ENCODE measurements at regions not wholly inside any gene's neighbourhood (a gene's known extent, or its start where the extent isn't known, plus 50 kb on each side); places are given as distances from the start of the nearest gene placed in this dataset.

DNA sequence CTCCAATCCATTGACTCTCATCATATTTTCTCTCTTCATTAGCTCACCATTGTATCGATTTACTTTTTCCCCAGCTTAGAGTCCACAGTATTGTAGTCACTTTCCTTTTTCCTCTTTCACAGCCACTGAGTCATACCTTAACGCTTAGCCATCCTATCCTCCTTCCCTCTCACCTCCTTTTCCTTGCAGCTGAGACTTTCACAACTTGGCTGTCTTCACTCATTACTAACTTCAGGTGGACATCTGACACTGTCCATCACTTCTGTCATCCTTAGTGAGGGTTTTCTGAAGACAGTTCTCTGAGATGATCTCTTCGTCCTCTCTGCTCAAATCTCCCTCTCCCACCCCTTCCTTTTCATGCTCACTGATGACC lies 70.5 kb upstream of the ESX1 start:
- H3K27ac Mint-ChIP-seq (ENCODE audit: unreplicated experiment), result peak overlapping the region; percentile 95
- H3K4me3 Mint-ChIP-seq (ENCODE audit: unreplicated experiment), result no peak overlapping the region
- H2AFZ ChIP-seq (ENCODE audit: low read depth, low read length), result no peak overlapping the region
- no peaks in the 10 kb centered on the region for H3K27me3 ChIP-seq (ENCODE audit: insufficient read depth, low read length)
- peak overlapping the region; percentile 40 for H3K4me2 ChIP-seq (ENCODE audit: low read length)
- no peak overlapping the region for H3K4me3 ChIP-seq (ENCODE audit: insufficient read depth, low read depth, low read length)
- FAIRE-seq (peak; percentile 97), DNase-seq (ENCODE audit: low read depth) (peak; percentile 40)
- H3K27me3 Mint-ChIP-seq (ENCODE audit: low read depth, unreplicated experiment), result no peaks in the 10 kb centered on the region
- no peak for TF ChIP-seq CTCF (IDR thresholded peaks at IDR 0.05; ENCODE audit: insufficient read depth, low read depth, low read length)
- no peak for TF ChIP-seq EZH2 (IDR thresholded peaks at IDR 0.05; ENCODE audit: insufficient read depth, low read length)
- H3K79me2 ChIP-seq (ENCODE audit: insufficient read depth, low read length), result no peaks in the 10 kb centered on the region
- H3K27ac ChIP-seq (ENCODE audit: low read depth, low read length), result no peak overlapping the region
- peaks cover 18% of the 10 kb centered on the region for H3K4me1 Mint-ChIP-seq (ENCODE audit: low read depth, unreplicated experiment)
- H3K9me3 ChIP-seq (ENCODE audit: insufficient read depth, low read depth, low read length), result no peaks in the 10 kb centered on the region
- no peak overlapping the region for H3K9ac ChIP-seq (ENCODE audit: low read length)
- H3K36me3 Mint-ChIP-seq (ENCODE audit: low read depth, unreplicated experiment), result no peaks in the 10 kb centered on the region
- no peaks in the 10 kb centered on the region for H4K20me1 ChIP-seq (ENCODE audit: insufficient read depth, low read length)
- no peaks in the 10 kb centered on the region for H3K36me3 ChIP-seq (ENCODE audit: insufficient read depth, low read length)
- no peaks in the 10 kb centered on the region for H3K9me3 Mint-ChIP-seq (ENCODE audit: unreplicated experiment)
- peaks cover 11% of the 10 kb centered on the region for H3K4me1 ChIP-seq (ENCODE audit: insufficient read depth, low read length)

DNA sequence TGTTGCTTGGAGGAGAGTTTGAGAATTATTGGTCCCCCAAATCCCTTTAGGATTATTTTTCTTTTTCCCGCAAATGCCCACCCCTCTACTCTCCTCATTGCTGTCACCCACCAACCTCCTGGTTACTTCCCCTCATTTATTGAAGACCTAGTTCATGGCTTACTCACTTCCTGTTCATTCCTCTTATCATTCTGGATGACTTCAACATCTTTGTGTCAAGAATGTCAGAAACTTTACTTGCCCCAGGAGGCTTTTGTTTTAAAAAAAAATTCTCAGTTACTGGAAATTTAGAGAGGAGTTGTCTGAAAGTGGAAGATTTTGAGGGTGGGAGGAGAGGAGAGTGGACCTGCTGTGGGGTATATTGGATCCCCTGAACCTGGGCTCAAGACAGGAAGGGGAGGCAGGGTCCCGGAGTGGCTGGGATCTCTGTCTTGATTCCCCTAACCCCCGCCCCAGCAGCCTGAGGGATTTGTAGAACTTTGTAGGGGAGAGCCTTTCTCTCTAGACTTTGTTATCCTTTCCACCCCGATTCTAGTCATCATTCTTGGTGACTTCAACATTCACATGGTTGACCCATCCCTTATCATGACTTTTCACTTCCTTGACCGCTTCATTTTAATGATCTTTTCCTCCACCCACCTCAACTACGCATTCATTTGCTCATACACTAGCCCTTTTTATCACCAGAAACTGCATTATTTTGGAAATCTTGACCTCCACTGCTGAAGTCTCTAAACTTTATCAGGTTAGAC lies 69.9 kb upstream of the ESX1 start:
- H3K9me3 ChIP-seq (ENCODE audit: insufficient read depth, low read depth, low read length), result no peaks in the 10 kb centered on the region
- no peaks in the 10 kb centered on the region for H3K9me3 Mint-ChIP-seq (ENCODE audit: unreplicated experiment)
- peaks cover 9% of the 10 kb centered on the region for H3K4me1 ChIP-seq (ENCODE audit: insufficient read depth, low read length)
- TF ChIP-seq EZH2 (IDR thresholded peaks at IDR 0.05; ENCODE audit: insufficient read depth, low read length), result no peak
- TF ChIP-seq CTCF (IDR thresholded peaks at IDR 0.05; ENCODE audit: insufficient read depth, low read depth, low read length), result no peak
- no peaks in the 10 kb centered on the region for H3K27me3 ChIP-seq (ENCODE audit: insufficient read depth, low read length)
- H3K36me3 ChIP-seq (ENCODE audit: insufficient read depth, low read length), result no peaks in the 10 kb centered on the region
- no peak overlapping the region for H3K9ac ChIP-seq (ENCODE audit: low read length)
- no peak overlapping the region for H3K4me3 Mint-ChIP-seq (ENCODE audit: unreplicated experiment)
- no peaks in the 10 kb centered on the region for H4K20me1 ChIP-seq (ENCODE audit: insufficient read depth, low read length)
- H3K4me2 ChIP-seq (ENCODE audit: low read length), result peak overlapping the region; percentile 40
- no peaks in the 10 kb centered on the region for H3K79me2 ChIP-seq (ENCODE audit: insufficient read depth, low read length)
- H3K27me3 Mint-ChIP-seq (ENCODE audit: low read depth, unreplicated experiment), result no peaks in the 10 kb centered on the region
- H3K4me3 ChIP-seq (ENCODE audit: insufficient read depth, low read depth, low read length), result no peak overlapping the region
- H3K27ac Mint-ChIP-seq (ENCODE audit: unreplicated experiment), result peak overlapping the region; percentile 95
- FAIRE-seq, result peak; percentile 9
- no peak overlapping the region for H2AFZ ChIP-seq (ENCODE audit: low read depth, low read length)
- H3K27ac ChIP-seq (ENCODE audit: low read depth, low read length), result no peak overlapping the region
- peaks cover 15% of the 10 kb centered on the region for H3K4me1 Mint-ChIP-seq (ENCODE audit: low read depth, unreplicated experiment)
- H3K36me3 Mint-ChIP-seq (ENCODE audit: low read depth, unreplicated experiment), result no peaks in the 10 kb centered on the region
- no peak for DNase-seq (ENCODE audit: low read depth)

GRCh38 chrX:104319346-104319745 lies 64.6 kb upstream of the ESX1 start:
- peaks cover 16% of the 10 kb centered on the region for H3K4me1 ChIP-seq (ENCODE audit: insufficient read depth, low read length)
- no peaks in the 10 kb centered on the region for H3K27me3 Mint-ChIP-seq (ENCODE audit: low read depth, unreplicated experiment)
- H3K4me3 ChIP-seq (ENCODE audit: insufficient read depth, low read depth, low read length), result no peak overlapping the region
- no peaks in the 10 kb centered on the region for H3K79me2 ChIP-seq (ENCODE audit: insufficient read depth, low read length)
- H3K9me3 Mint-ChIP-seq (ENCODE audit: unreplicated experiment), result no peaks in the 10 kb centered on the region
- no peaks in the 10 kb centered on the region for H3K36me3 Mint-ChIP-seq (ENCODE audit: low read depth, unreplicated experiment)
- peak overlapping the region; percentile 57 for H3K4me3 Mint-ChIP-seq (ENCODE audit: unreplicated experiment)
- no peak overlapping the region for H3K9ac ChIP-seq (ENCODE audit: low read length)
- DNase-seq (ENCODE audit: low read depth), result no peak
- H3K4me2 ChIP-seq (ENCODE audit: low read length), result no peak overlapping the region
- no peak overlapping the region for H3K27ac ChIP-seq (ENCODE audit: low read depth, low read length)
- H2AFZ ChIP-seq (ENCODE audit: low read depth, low read length), result no peak overlapping the region
- H3K9me3 ChIP-seq (ENCODE audit: insufficient read depth, low read depth, low read length), result no peaks in the 10 kb centered on the region
- no peak for TF ChIP-seq CTCF (IDR thresholded peaks at IDR 0.05; ENCODE audit: insufficient read depth, low read depth, low read length)
- TF ChIP-seq EZH2 (IDR thresholded peaks at IDR 0.05; ENCODE audit: insufficient read depth, low read length), result no peak
- no peak for FAIRE-seq
- peaks cover 11% of the 10 kb centered on the region for H3K4me1 Mint-ChIP-seq (ENCODE audit: low read depth, unreplicated experiment)
- H3K27ac Mint-ChIP-seq (ENCODE audit: unreplicated experiment), result no peak overlapping the region
- no peaks in the 10 kb centered on the region for H3K36me3 ChIP-seq (ENCODE audit: insufficient read depth, low read length)
- no peaks in the 10 kb centered on the region for H4K20me1 ChIP-seq (ENCODE audit: insufficient read depth, low read length)
- H3K27me3 ChIP-seq (ENCODE audit: insufficient read depth, low read length), result no peaks in the 10 kb centered on the region
